ENCODE measurements at regions not wholly inside any gene's neighbourhood (a gene's known extent, or its start where the extent isn't known, plus 50 kb on each side); places are given as distances from the start of the nearest gene placed in this dataset.
"Not testable (repeated sequence)": the region's sequence is repeated elsewhere in the genome, so short reads cannot be mapped to it uniquely, and the experiment has no call there.

DNA sequence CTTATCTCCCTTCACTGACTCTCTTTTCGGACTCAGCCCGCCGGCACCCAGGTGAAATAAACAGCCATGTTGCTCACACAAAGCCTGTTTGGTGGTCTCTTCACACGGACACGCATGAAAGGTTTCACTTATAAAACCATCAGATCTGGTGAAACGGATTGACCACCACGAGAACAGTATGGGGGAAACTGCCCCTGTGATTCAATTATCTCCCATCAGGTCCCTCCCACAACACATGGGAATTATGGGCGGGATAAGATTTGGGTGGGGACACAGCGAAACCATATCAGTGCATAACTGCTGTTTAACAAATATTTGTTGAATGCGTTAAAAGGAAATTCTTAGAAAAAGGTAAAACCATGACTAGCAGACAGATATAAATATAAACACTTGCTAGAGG, 464.4 kb downstream of the AJAP1 start:
- TF ChIP-seq, protein P1, sequence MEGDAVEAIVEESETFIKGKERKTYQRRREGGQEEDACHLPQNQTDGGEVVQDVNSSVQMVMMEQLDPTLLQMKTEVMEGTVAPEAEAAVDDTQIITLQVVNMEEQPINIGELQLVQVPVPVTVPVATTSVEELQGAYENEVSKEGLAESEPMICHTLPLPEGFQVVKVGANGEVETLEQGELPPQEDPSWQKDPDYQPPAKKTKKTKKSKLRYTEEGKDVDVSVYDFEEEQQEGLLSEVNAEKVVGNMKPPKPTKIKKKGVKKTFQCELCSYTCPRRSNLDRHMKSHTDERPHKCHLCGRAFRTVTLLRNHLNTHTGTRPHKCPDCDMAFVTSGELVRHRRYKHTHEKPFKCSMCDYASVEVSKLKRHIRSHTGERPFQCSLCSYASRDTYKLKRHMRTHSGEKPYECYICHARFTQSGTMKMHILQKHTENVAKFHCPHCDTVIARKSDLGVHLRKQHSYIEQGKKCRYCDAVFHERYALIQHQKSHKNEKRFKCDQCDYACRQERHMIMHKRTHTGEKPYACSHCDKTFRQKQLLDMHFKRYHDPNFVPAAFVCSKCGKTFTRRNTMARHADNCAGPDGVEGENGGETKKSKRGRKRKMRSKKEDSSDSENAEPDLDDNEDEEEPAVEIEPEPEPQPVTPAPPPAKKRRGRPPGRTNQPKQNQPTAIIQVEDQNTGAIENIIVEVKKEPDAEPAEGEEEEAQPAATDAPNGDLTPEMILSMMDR (IDR thresholded peaks at IDR 0.05) = not testable (repeated sequence)
- not testable (repeated sequence) for TF ChIP-seq POLR2A (IDR thresholded peaks at IDR 0.05)

Measured in lower leg skin (tissue), 3 donors.